ENCODE measurements at regions not wholly inside any gene's neighbourhood (a gene's known extent, or its start where the extent isn't known, plus 50 kb on each side); places are given as distances from the start of the nearest gene placed in this dataset.
A peak's percentile ranks its signal among the peaks of the same experiment; 100 is the strongest.

DNA sequence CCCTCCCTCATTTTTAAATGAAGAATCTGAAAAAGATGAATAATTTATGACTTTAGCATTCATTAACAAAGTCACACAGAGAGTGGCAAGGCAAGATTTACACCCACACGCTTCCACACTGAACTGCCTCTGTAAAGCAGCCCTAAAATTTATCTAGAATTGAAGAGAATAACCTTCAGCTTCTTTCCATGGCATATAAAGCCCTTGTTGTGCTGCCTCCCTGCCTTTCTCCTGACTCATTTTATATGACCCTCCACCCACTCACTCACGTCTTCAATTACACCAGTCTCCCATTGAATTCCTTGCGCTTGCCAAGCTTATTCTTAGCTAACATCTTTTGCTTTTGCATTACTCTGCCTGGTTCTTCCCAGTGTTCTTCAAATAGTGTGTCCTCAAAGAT is 2649.3 kb downstream of the PCDH7 start:
- no TSS peak for BruUV-seq (replicated peaks)
- H3K9ac ChIP-seq (ENCODE audit: low read length): no peak overlapping the region
- ChIA-PET RAD21 (ENCODE audit: low non-redundant PET in 1 of 2, low total read pairs in 2 of 2, uncharacterized antibody in 2 of 2, unreplicated experiment in 2 of 2) (no interaction called here), CTCF (no interaction called here), POLR2A (no interaction called here)
- H3K79me2 ChIP-seq (ENCODE audit: insufficient read depth, low read length): no peaks in the 10 kb centered on the region
- no peaks in the 10 kb centered on the region for H3K27me3 ChIP-seq (ENCODE audit: insufficient read depth, low read length)
- peak; percentile 66 for DNase-seq (ENCODE audit: low read depth, low spot score)
- no peaks in the 10 kb centered on the region for H3K9me2 ChIP-seq (ENCODE audit: insufficient read depth)
- no peaks in the 10 kb centered on the region for H3K9me3 ChIP-seq (ENCODE audit: control insufficient read depth in 1 of 2, insufficient read depth in 1 of 2, low read depth in 1 of 2, low read length in 2 of 2)
- H4K20me1 ChIP-seq (ENCODE audit: insufficient read depth): no peaks in the 10 kb centered on the region
- peak overlapping the region; percentile 54 for H3K4me2 ChIP-seq (ENCODE audit: low read length)
- peak overlapping the region; percentile 29; the same call in 1 of the 2 replicates for H3K27ac ChIP-seq (ENCODE audit: low read depth, low read length)
- intact Hi-C loops (cut with micrococcal nuclease): no loop called here
- H3K36me3 ChIP-seq (ENCODE audit: control insufficient read depth in 1 of 2, insufficient read depth in 2 of 2, low read length in 2 of 2): no peaks in the 10 kb centered on the region
- H3K4me1 ChIP-seq (ENCODE audit: control insufficient read depth in 1 of 2, insufficient read depth in 2 of 2, low read length in 2 of 2): peaks cover 7 to 11% of the 10 kb centered on the region in 2 experiments; a peak in 3 of 4 replicates
- H3K4me3 ChIP-seq (replicated peaks in 1 of 2; ENCODE audit: low read depth in 1 of 2, low read length in 2 of 2): peak overlapping the region in 1 of 2 experiments; percentile 11; a peak in 1 of 4 replicates
- peak; percentile 78 for ATAC-seq
- H2AFZ ChIP-seq (ENCODE audit: low read depth, low read length, poor library complexity, severe bottlenecking): peak overlapping the region; percentile 75
- TF ChIP-seq JUND (IDR thresholded peaks at IDR 0.05): peak; percentile 42; the same call in 1 of the 2 replicates
- TF ChIP-seq SIN3A (IDR thresholded peaks at IDR 0.05; ENCODE audit: low read depth): no peak
- TF ChIP-seq, protein P1, sequence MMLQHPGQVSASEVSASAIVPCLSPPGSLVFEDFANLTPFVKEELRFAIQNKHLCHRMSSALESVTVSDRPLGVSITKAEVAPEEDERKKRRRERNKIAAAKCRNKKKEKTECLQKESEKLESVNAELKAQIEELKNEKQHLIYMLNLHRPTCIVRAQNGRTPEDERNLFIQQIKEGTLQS (IDR thresholded peaks at IDR 0.05): no peak
- peak; percentile 51; the same call in 1 of the 2 replicates for TF ChIP-seq SP1 (IDR thresholded peaks at IDR 0.05; ENCODE audit: low read depth)
- TF ChIP-seq SRF (IDR thresholded peaks at IDR 0.05; ENCODE audit: low read depth): no peak
- no peak for TF ChIP-seq ZNF274 (IDR thresholded peaks at IDR 0.05; ENCODE audit: low read depth, low read length)
- TF ChIP-seq POLR2A (IDR thresholded peaks at IDR 0.05; ENCODE audit: borderline replicate concordance, extremely low read depth, insufficient read depth, insufficient read length): no peak
- TF ChIP-seq ELF1 (IDR thresholded peaks at IDR 0.05; ENCODE audit: borderline replicate concordance, low read depth): no peak
- TF ChIP-seq, protein P2, sequence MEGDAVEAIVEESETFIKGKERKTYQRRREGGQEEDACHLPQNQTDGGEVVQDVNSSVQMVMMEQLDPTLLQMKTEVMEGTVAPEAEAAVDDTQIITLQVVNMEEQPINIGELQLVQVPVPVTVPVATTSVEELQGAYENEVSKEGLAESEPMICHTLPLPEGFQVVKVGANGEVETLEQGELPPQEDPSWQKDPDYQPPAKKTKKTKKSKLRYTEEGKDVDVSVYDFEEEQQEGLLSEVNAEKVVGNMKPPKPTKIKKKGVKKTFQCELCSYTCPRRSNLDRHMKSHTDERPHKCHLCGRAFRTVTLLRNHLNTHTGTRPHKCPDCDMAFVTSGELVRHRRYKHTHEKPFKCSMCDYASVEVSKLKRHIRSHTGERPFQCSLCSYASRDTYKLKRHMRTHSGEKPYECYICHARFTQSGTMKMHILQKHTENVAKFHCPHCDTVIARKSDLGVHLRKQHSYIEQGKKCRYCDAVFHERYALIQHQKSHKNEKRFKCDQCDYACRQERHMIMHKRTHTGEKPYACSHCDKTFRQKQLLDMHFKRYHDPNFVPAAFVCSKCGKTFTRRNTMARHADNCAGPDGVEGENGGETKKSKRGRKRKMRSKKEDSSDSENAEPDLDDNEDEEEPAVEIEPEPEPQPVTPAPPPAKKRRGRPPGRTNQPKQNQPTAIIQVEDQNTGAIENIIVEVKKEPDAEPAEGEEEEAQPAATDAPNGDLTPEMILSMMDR (IDR thresholded peaks at IDR 0.05 in 2 of 3, conservative IDR thresholded peaks at IDR 0.05 in 1 of 3; ENCODE audit: borderline replicate concordance in 1 of 3, insufficient read depth in 1 of 3, low read depth in 2 of 3, low read length in 2 of 3): no peak
- TF ChIP-seq CEBPB (IDR thresholded peaks at IDR 0.05; ENCODE audit: low read depth): 0 out of 2 replicates have a peak, but pooled peaks have one; percentile 14
- TF ChIP-seq ZBTB33 (IDR thresholded peaks at IDR 0.05; ENCODE audit: extremely low read depth, insufficient replicate concordance, low read length): no peak
- TF ChIP-seq YY1 (IDR thresholded peaks at IDR 0.05; ENCODE audit: extremely low read depth, insufficient replicate concordance, low read depth, low read length): no peak
- TF ChIP-seq EGR1 (IDR thresholded peaks at IDR 0.05; ENCODE audit: low read depth): peak; percentile 90
- no peak for TF ChIP-seq POLR2AphosphoS5 (IDR thresholded peaks at IDR 0.05; ENCODE audit: low read depth, low read length)
- no peak for TF ChIP-seq EZH2phosphoT487 (IDR thresholded peaks at IDR 0.05; ENCODE audit: borderline replicate concordance)
- TF ChIP-seq ZFX (IDR thresholded peaks at IDR 0.05): no peak
- TF ChIP-seq TCF7L2 (IDR thresholded peaks at IDR 0.05; ENCODE audit: borderline replicate concordance, extremely low read depth, insufficient read depth, insufficient read length): no peak
- TF ChIP-seq RAD21 (IDR thresholded peaks at IDR 0.05; ENCODE audit: low read depth): no peak
- peak; percentile 45; the same call in 1 of the 2 replicates for TF ChIP-seq FOSL1 (IDR thresholded peaks at IDR 0.05; ENCODE audit: low read depth)
- TF ChIP-seq, protein P3, sequence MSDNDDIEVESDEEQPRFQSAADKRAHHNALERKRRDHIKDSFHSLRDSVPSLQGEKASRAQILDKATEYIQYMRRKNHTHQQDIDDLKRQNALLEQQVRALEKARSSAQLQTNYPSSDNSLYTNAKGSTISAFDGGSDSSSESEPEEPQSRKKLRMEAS (IDR thresholded peaks at IDR 0.05): no peak
- TF ChIP-seq, protein P4, sequence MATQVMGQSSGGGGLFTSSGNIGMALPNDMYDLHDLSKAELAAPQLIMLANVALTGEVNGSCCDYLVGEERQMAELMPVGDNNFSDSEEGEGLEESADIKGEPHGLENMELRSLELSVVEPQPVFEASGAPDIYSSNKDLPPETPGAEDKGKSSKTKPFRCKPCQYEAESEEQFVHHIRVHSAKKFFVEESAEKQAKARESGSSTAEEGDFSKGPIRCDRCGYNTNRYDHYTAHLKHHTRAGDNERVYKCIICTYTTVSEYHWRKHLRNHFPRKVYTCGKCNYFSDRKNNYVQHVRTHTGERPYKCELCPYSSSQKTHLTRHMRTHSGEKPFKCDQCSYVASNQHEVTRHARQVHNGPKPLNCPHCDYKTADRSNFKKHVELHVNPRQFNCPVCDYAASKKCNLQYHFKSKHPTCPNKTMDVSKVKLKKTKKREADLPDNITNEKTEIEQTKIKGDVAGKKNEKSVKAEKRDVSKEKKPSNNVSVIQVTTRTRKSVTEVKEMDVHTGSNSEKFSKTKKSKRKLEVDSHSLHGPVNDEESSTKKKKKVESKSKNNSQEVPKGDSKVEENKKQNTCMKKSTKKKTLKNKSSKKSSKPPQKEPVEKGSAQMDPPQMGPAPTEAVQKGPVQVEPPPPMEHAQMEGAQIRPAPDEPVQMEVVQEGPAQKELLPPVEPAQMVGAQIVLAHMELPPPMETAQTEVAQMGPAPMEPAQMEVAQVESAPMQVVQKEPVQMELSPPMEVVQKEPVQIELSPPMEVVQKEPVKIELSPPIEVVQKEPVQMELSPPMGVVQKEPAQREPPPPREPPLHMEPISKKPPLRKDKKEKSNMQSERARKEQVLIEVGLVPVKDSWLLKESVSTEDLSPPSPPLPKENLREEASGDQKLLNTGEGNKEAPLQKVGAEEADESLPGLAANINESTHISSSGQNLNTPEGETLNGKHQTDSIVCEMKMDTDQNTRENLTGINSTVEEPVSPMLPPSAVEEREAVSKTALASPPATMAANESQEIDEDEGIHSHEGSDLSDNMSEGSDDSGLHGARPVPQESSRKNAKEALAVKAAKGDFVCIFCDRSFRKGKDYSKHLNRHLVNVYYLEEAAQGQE (IDR thresholded peaks at IDR 0.05; ENCODE audit: low read depth): no peak
- TF ChIP-seq EZH2 (IDR thresholded peaks at IDR 0.05): no peak

Measured in HCT116 (cell line).